ENCODE measurements at regions not wholly inside any gene's neighbourhood (a gene's known extent, or its start where the extent isn't known, plus 50 kb on each side); places are given as distances from the start of the nearest gene placed in this dataset.

DNA sequence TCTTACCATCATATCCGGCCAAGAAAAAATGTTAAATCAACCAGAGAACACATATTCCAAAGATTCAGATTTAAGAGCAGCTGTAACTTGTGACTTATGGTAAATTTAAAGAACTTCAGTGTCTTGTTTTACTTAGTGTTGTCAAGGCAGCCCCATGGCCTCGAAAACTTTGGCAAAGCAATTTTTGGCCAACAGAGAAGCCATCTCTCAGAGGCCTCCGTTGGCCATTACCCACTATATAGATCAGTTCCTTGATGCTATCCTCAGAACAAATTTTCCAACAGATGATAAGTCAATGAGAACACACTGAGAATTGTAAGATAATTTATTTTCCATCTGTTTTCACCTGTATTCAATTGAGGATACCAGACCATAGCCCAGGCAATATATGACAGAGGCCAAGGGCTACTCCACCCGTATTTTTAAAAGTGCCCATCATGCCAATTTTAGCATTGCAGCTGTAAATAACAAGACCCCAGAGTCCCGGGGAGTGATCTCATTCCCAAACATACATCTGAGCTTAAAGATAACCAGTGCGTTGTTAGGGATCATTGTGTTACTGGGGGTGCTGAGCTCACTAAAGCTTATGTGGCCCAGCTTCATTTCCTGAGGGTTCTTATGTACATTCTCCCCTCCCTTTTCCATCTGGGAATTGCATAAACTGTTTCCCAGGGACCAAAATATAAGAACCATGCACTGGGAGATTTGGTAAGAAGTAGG lies 50.0 kb upstream of the PDHA1 start (continued):
- TF ChIP-seq, protein P1, sequence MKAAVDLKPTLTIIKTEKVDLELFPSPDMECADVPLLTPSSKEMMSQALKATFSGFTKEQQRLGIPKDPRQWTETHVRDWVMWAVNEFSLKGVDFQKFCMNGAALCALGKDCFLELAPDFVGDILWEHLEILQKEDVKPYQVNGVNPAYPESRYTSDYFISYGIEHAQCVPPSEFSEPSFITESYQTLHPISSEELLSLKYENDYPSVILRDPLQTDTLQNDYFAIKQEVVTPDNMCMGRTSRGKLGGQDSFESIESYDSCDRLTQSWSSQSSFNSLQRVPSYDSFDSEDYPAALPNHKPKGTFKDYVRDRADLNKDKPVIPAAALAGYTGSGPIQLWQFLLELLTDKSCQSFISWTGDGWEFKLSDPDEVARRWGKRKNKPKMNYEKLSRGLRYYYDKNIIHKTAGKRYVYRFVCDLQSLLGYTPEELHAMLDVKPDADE (IDR thresholded peaks at IDR 0.05) = no peak

Measured in GM23338 (cell line).